HG03439 (cell line): ENCODE measurements at regions not wholly inside any gene's neighbourhood (a gene's known extent, or its start where the extent isn't known, plus 50 kb on each side); places are given as distances from the start of the nearest gene placed in this dataset.
A peak's percentile ranks its signal among the peaks of the same experiment; 100 is the strongest.
"Not testable (repeated sequence)": the region's sequence is repeated elsewhere in the genome, so short reads cannot be mapped to it uniquely, and the experiment has no call there.

Source experiments
- ATAC-seq: cut with Tn5 transposase; IDR thresholded peaks from one replicate; pipeline ENCODE4 v1.9.1; 2021; ENCODE audit warnings: mild to moderate bottlenecking, moderate library complexity; ENCODE audit not compliant: unreplicated experiment

GRCh38 chr21:18114810-18115209, 129.8 kb upstream of the CHODL start:
- no peak for ATAC-seq

DNA sequence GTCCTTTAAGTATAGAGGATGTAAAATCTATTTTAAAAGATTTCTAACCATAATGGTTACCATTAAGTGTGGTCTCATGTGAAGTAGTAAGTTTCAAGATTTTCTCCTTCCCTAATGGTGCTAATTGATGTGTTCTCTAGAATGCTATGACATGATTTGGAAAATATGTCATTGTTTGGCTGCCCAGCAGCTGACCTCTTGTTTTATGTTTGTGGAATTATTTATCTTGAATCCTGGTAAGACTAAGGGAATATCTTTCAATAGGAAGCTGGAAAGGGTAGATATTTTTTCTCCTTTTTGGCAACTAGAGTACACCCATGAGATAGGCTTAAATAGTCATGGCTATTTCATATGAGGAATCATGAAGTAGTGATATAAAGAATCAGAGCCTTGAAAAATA, 139.8 kb upstream of the CHODL start:
- ATAC-seq, result no peak

- not testable (repeated sequence) for ATAC-seq
These were observed 148.2 kb upstream of the CHODL start for GRCh38 chr21:18096413-18096812.

- no peak for ATAC-seq
These were observed 154.8 kb upstream of the CHODL start for GRCh38 chr21:18089786-18090185.

- ATAC-seq, result no peak
These were observed 174.2 kb upstream of the CHODL start for GRCh38 chr21:18070392-18070791.

DNA sequence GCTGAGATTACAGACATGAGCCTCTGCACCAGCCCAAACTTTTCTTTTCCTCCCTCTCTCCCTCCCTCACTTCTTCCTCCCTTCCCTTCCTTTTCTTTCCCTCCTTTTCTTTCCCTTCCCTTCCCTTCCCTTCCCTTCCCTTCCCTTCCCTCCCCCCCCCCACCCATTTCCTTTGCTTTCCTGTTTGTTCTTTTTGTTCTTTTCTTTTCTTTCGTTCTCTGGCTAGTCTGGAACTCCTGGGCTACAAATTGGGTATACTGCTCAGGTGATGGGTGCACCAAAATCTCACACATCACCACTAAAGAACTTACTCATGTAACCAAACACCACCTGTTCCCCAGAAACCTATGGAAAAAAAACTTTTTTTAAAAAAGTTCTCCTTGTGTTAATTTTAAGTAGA, 174.8 kb upstream of the CHODL start:
- no peak for ATAC-seq

- ATAC-seq, result no peak
These were observed 184.2 kb upstream of the CHODL start for GRCh38 chr21:18060402-18060801.

GRCh38 chr21:18058731-18059398, 185.8 kb upstream of the CHODL start:
- ATAC-seq, result no peak

GRCh38 chr21:18053151-18053550, 191.5 kb upstream of the CHODL start:
- ATAC-seq, result no peak

DNA sequence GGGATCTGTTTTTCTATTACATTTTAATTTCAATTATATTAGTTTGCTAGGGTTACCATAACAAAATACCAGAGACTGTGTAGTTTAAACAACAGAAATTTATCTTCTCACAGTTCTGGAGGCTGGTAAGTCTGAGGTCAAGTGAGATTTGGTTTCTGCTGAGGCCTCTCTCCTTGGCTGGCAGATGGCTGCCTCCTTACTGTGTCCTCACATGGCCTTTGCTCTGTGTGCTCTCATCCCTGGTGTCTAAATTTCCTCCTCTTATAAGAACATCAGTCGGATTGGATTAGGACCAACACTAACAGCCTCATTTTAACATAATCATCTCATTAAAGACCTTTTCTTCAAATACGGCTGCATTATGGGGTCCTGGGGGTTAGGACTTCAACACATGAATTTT, 195.2 kb upstream of the CHODL start:
- no peak for ATAC-seq

DNA sequence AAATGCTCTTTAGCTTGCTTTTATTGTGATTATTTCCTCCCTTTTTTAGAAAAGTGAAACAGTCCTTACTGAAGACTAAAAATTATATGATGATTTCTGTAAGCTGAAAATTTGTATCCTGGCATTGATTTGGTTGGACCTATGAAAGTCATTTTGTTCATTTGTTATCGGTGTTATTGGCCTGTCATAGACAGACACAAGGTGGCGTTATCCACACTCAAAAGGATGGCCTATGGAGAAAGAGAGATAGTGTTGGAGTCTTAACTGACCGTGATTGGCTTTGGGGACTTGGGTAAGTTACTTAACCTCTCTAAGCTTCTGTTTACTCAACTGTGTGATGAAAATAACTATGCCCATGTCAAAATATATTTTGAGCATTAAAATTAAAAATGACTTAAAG, 203.6 kb upstream of the CHODL start:
- peak; percentile 53 for ATAC-seq

GRCh38 chr21:18030248-18030647, 211.1 kb upstream of the C21orf91 start:
- peak; percentile 56 for ATAC-seq

DNA sequence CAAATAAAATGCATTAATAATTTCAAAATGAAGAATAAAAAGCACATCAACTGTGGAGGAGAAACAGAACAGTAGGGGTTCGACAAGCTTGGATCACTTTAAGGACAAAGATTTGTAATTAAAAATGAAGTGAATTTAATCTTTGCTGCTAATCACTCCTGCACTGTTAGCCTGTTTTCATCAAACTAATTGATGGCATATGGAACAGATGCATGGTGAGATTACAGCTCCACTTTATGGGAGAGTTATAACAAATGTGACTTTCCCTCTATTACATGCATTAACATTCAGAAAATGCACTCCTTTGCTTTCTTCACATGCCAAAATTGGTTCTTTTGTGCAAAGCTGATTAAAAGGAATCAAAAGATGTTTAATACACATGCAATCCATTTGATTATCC, 207.2 kb upstream of the C21orf91 start:
- no peak for ATAC-seq

- ATAC-seq, result no peak
These were observed 204.6 kb upstream of the C21orf91 start for GRCh38 chr21:18023711-18024110.

DNA sequence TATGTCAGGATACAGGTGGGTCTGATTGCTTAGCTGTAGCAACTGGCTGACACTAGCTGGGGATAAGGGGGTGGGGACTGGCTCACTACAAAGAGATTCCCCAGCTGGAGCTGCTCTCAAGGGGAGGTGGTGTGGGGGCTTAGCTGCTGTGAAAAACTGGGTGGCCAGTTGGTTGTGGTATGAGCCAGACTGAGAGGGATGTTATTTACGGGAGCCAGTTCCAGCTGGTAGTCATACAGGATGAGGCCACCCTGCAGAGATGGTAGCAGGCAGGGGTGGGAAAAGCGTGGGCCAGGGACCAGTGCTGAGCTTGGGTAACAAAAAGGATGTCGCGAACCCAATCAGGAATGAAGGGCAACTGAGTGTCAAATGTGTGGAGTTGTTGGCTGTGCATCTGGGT, 204.0 kb upstream of the C21orf91 start:
- ATAC-seq, result no peak

GRCh38 chr21:18007121-18007520, 188.0 kb upstream of the C21orf91 start:
- ATAC-seq, result no peak

DNA sequence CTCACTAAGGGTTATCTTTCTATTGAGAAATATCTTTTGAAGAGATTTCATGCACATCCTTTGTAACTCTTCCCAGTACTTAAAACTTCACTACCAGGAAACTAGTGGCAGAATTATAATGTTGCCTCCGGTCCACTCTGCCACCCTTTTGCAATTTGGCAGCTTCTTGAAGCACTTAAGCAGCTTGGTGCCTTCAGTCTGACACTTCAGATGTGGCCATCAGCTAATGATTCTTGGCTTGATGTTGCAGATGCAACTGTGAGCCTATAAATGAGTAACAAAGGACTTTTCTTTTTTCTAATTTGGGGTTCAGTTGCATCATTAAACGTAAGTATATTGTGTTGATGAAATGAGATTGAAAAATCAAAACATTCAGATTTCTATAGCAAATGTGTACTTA, 187.5 kb upstream of the C21orf91 start:
- no peak for ATAC-seq

- no peak for ATAC-seq
These were observed 183.2 kb upstream of the C21orf91 start for GRCh38 chr21:18002393-18002792.

GRCh38 chr21:18000981-18001686, 182.0 kb upstream of the C21orf91 start:
- no peak for ATAC-seq

DNA sequence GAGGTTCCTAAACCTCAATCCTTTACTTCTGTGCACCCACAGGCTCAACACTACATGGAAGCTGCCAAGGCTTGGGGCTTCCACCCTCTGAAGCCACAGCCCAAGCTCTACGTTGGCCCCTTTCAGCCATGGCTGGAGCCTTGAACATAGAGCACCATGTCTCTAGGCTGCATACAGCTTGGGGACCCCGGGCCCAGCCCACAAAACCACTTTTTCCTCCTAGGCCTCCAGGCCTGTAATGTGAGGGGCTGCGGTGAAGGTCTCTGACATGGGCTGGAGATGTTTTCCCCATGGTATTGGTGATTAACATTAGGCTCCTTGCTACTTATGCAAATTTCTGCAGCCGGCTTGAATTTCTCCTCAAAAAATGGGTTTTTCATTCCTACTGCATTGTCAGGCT, 179.4 kb upstream of the C21orf91 start:
- ATAC-seq, result not testable (repeated sequence)

DNA sequence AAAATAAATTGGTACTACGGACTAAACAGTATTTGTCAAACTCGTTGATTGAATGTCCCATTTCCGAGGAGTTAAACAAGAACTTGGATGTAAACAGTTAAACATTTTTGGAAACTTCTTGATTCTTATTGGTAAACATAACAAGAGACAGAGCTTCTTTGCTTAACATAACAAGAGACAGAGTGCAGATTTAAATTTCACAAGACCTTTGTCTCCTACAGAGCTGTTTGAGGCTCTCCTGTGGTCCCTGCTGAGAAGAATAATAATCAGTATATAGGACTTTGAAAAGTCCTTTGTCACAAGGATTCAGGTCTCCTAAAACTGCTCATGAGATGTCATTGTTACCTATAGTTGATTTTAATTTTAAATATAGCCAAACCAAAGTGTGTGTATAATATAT, 170.6 kb upstream of the C21orf91 start:
- ATAC-seq, result no peak

GRCh38 chr21:17988102-17988437, 168.9 kb upstream of the C21orf91 start:
- no peak for ATAC-seq
